ENCODE measurements at regions not wholly inside any gene's neighbourhood (a gene's known extent, or its start where the extent isn't known, plus 50 kb on each side); places are given as distances from the start of the nearest gene placed in this dataset.

- no peak for TF ChIP-seq CTCF (IDR thresholded peaks at IDR 0.05; ENCODE audit: low read depth, low read length, missing control alignments)
- H3K4me3 ChIP-seq (replicated peaks; ENCODE audit: low read depth, low read length) = no peak overlapping the region
- DNase-seq (ENCODE audit: extremely low read depth, low read depth) = no peak
Measured at GRCh38 chr13:25034173-25034572, 61.8 kb upstream of the PABPC3 start.

GRCh38 chr13:25037057-25037813 is 58.7 kb upstream of the PABPC3 start:
- H3K4me3 ChIP-seq (replicated peaks; ENCODE audit: low read depth, low read length) = no peak overlapping the region

GRCh38 chr13:25042151-25042865 is 53.6 kb upstream of the PABPC3 start:
- H3K4me3 ChIP-seq (replicated peaks; ENCODE audit: low read depth, low read length) = no peak overlapping the region
- DNase-seq (ENCODE audit: extremely low read depth, low read depth) = no peak
- no peak for TF ChIP-seq CTCF (IDR thresholded peaks at IDR 0.05; ENCODE audit: low read depth, low read length, missing control alignments)

More at GRCh38 chr13:25037057-25037813, 58.7 kb upstream of the PABPC3 start:
- DNase-seq (ENCODE audit: extremely low read depth, low read depth) = peak; percentile 35
- peak; percentile 76 for TF ChIP-seq CTCF (IDR thresholded peaks at IDR 0.05; ENCODE audit: low read depth, low read length, missing control alignments)

GRCh38 chr13:25044071-25044470 is 51.9 kb upstream of the PABPC3 start:
- TF ChIP-seq CTCF (IDR thresholded peaks at IDR 0.05; ENCODE audit: low read depth, low read length, missing control alignments) = no peak
- DNase-seq (ENCODE audit: extremely low read depth, low read depth) = no peak
- H3K4me3 ChIP-seq (replicated peaks; ENCODE audit: low read depth, low read length) = no peak overlapping the region

All from HFF-Myc (cell line).